Neural cell (in vitro differentiated cells): ENCODE measurements at regions not wholly inside any gene's neighbourhood (a gene's known extent, or its start where the extent isn't known, plus 50 kb on each side); places are given as distances from the start of the nearest gene placed in this dataset.

ENCODE experiments used
- H2AFZ ChIP-seq: fragments of 200-600, 300-800 bp; sonication (generic), shearing (Covaris generic); 2 replicates; pipeline ENCODE4 v1.6.0; 2014; ENCODE audit warnings: low read depth, mild to moderate bottlenecking, antibody characterized with exemption, low read length, moderate library complexity
- H3F3A ChIP-seq: fragments of 200-600 bp; shearing (Covaris generic); 2 replicates; pipeline ENCODE4 v1.6.1; 2016; ENCODE audit warnings: mild to moderate bottlenecking, moderate library complexity, mixed read lengths, antibody characterized with exemption, low read length; ENCODE audit not compliant: insufficient read depth, poor library complexity, severe bottlenecking
- H3K27ac ChIP-seq: fragments of 200-600, 300-800 bp; sonication (generic), shearing (Covaris generic); 2 replicates; pipeline ENCODE4 v1.5.1; 2014; ENCODE audit warnings: mild to moderate bottlenecking, low read length, moderate library complexity
- H3K27me3 ChIP-seq: fragments of 300-800, 200-600 bp; sonication (generic), shearing (Covaris generic); 2 replicates; pipeline ENCODE4 v1.6.0; 2014; ENCODE audit warnings: mild to moderate bottlenecking, low read depth, low read length, moderate library complexity; ENCODE audit not compliant: insufficient read depth
- H3K36me3 ChIP-seq: fragments of 300-800, 200-600 bp; sonication (generic), shearing (Covaris generic); 2 replicates; pipeline ENCODE4 v1.5.1; 2014; ENCODE audit warnings: mild to moderate bottlenecking, antibody characterized with exemption, low read length, moderate library complexity; ENCODE audit not compliant: insufficient read depth
- H3K4me2 ChIP-seq: fragments of 300-800, 200-600 bp; sonication (generic), shearing (Covaris generic); 2 replicates; pipeline ENCODE4 v1.6.0; 2014; ENCODE audit warnings: mild to moderate bottlenecking, low read length
- H3K4me3 ChIP-seq: fragments of 300-800, 200-600 bp; sonication (generic), shearing (Covaris generic); 2 replicates; pipeline ENCODE4 v1.5.1; 2014; ENCODE audit warnings: mild to moderate bottlenecking, low read length, moderate library complexity
- H3K79me2 ChIP-seq: fragments of 200-600 bp; shearing (Covaris generic); replicated peaks from 2 replicates; pipeline ENCODE4 v1.6.0; 2014; ENCODE audit warnings: mild to moderate bottlenecking, low read length, moderate library complexity; ENCODE audit not compliant: insufficient read depth
- H3K9ac ChIP-seq: fragments of 300-800, 200-600 bp; sonication (generic), shearing (Covaris generic); 2 replicates; pipeline ENCODE4 v1.6.1; 2016; ENCODE audit warnings: mild to moderate bottlenecking, low read length, mixed read lengths
- H3K9me2 ChIP-seq: fragments of 200-600 bp; shearing (Covaris generic); 2 replicates; pipeline ENCODE4 v1.6.1; 2016; ENCODE audit warnings: mild to moderate bottlenecking, low read length, mixed read lengths; ENCODE audit not compliant: insufficient read depth
- H3K9me3 ChIP-seq: fragments of 200-600, 300-800 bp; sonication (generic), shearing (Covaris generic); 2 replicates; pipeline ENCODE4 v1.6.1; 2016; ENCODE audit warnings: mild to moderate bottlenecking, mixed run types, low read length, moderate library complexity, mixed read lengths
- H4K20me1 ChIP-seq: fragments of 200-600 bp; shearing (Covaris generic); 2 replicates; pipeline ENCODE4 v1.6.1; 2016; ENCODE audit warnings: mild to moderate bottlenecking, mixed run types; ENCODE audit not compliant: insufficient read depth
- CTCF ChIP-seq: fragments of 450-650 bp; IDR thresholded peaks from 2 replicates; pipeline ENCODE4 v1.5.1; 2014; ENCODE audit warnings: antibody characterized with exemption, mild to moderate bottlenecking, moderate library complexity; ENCODE audit not compliant: poor library complexity, severe bottlenecking
- EP300 ChIP-seq: fragments of 450-650 bp; conservative IDR thresholded peaks from 2 replicates; pipeline ENCODE4 v1.6.1; 2014; ENCODE audit warnings: antibody characterized with exemption, mild to moderate bottlenecking, moderate library complexity; ENCODE audit not compliant: poor library complexity, severe bottlenecking
- EZH2 ChIP-seq: fragments of 200-600, 300-800 bp; shearing (Covaris generic), sonication (generic); IDR thresholded peaks from 2 replicates; pipeline ENCODE4 v1.6.1; 2014; ENCODE audit warnings: antibody characterized with exemption, low read length, borderline replicate concordance, mild to moderate bottlenecking; ENCODE audit not compliant: insufficient read depth, poor library complexity, severe bottlenecking
- MXI1 ChIP-seq: fragments of 450-650 bp; conservative IDR thresholded peaks from 2 replicates; pipeline ENCODE4 v1.6.1; 2014; ENCODE audit warnings: antibody characterized with exemption, mild to moderate bottlenecking; ENCODE audit not compliant: poor library complexity, severe bottlenecking
- POLR2AphosphoS5 ChIP-seq: IDR thresholded peaks from 2 replicates; pipeline ENCODE4 v1.6.1; 2012
- RAD21 ChIP-seq: fragments of 450-650 bp; conservative IDR thresholded peaks from 2 replicates; pipeline ENCODE4 v1.6.1; 2014; ENCODE audit warnings: antibody characterized with exemption, mild to moderate bottlenecking, moderate library complexity
- REST ChIP-seq: IDR thresholded peaks from 2 replicates; pipeline ENCODE4 v1.6.1; 2012; ENCODE audit warnings: borderline replicate concordance
- SMC3 ChIP-seq: fragments of 450-650 bp; conservative IDR thresholded peaks from 2 replicates; pipeline ENCODE4 v1.6.1; 2014; ENCODE audit warnings: antibody characterized with exemption, mild to moderate bottlenecking, moderate library complexity; ENCODE audit not compliant: poor library complexity
- TAF1 ChIP-seq: IDR thresholded peaks from 2 replicates; pipeline ENCODE4 v1.6.1; 2012; ENCODE audit warnings: low read depth

GRCh38 chr15:53036641-53037040, 246.5 kb upstream of the ONECUT1 start:
- H4K20me1 ChIP-seq, result no peaks in the 10 kb centered on the region
- H3K9me3 ChIP-seq, result no peaks in the 10 kb centered on the region
- H3K4me2 ChIP-seq, result no peak overlapping the region
- H3K9ac ChIP-seq, result no peak overlapping the region
- H3K9me2 ChIP-seq, result no peaks in the 10 kb centered on the region
- no peaks in the 10 kb centered on the region for H3F3A ChIP-seq
- H3K79me2 ChIP-seq, result no peaks in the 10 kb centered on the region
- H3K4me3 ChIP-seq, result no peak overlapping the region
- no peak overlapping the region for H3K27ac ChIP-seq
- H2AFZ ChIP-seq, result no peak overlapping the region
- no peaks in the 10 kb centered on the region for H3K27me3 ChIP-seq
- H3K36me3 ChIP-seq, result no peaks in the 10 kb centered on the region
- no peak for TF ChIP-seq TAF1
- TF ChIP-seq EP300, result no peak
- no peak for TF ChIP-seq EZH2
- TF ChIP-seq MXI1, result no peak
- no peak for TF ChIP-seq CTCF
- no peak for TF ChIP-seq RAD21
- no peak for TF ChIP-seq SMC3

GRCh38 chr15:53034767-53035245, 244.7 kb upstream of the ONECUT1 start:
- H3K9me2 ChIP-seq, result no peaks in the 10 kb centered on the region
- H3F3A ChIP-seq, result no peaks in the 10 kb centered on the region
- H3K9me3 ChIP-seq, result no peaks in the 10 kb centered on the region
- H4K20me1 ChIP-seq, result no peaks in the 10 kb centered on the region
- no peak overlapping the region for H3K9ac ChIP-seq
- no peak overlapping the region for H3K4me2 ChIP-seq
- TF ChIP-seq CTCF (no peak), TAF1 (no peak), REST (no peak), RAD21 (no peak), EZH2 (no peak), POLR2AphosphoS5 (no peak), MXI1 (no peak), SMC3 (no peak), EP300 (no peak)
- H3K27ac ChIP-seq, result no peak overlapping the region
- no peaks in the 10 kb centered on the region for H3K36me3 ChIP-seq
- no peaks in the 10 kb centered on the region for H3K27me3 ChIP-seq
- H3K4me3 ChIP-seq, result no peak overlapping the region
- no peaks in the 10 kb centered on the region for H3K79me2 ChIP-seq
- no peak overlapping the region for H2AFZ ChIP-seq
